ENCODE measurements at regions not wholly inside any gene's neighbourhood (a gene's known extent, or its start where the extent isn't known, plus 50 kb on each side); places are given as distances from the start of the nearest gene placed in this dataset.
A peak's percentile ranks its signal among the peaks of the same experiment; 100 is the strongest.

DNA sequence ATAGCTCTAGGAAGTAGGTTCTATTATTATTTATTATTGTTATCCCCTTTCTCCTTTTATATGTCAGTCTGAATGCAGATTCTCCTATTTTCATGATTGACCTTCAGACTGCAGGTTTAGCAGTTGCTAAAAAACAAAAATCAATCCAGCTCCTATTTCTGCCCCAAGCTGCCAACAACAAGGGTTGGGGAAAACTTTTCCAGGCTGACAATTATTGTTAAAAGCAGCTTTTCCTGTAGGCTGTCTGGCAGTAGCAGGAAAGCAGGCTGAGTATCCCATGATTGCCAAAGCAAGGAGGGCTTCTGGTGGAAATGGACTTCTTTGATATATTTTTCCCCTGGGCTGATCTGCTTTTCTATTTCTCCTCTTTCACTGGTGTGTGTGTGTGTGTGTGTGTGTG lies 78.0 kb upstream of the CTLA4 start:
- no peak for DNase-seq
- in situ Hi-C loops (cut with HindIII; ENCODE audit: low pct_ligation_motif_present, low pct_unique_long_range_greater_than_20kb, low sequenced_read_pairs), result no loop called here

- no peak for DNase-seq
- in situ Hi-C loops (cut with HindIII; ENCODE audit: low pct_ligation_motif_present, low pct_unique_long_range_greater_than_20kb, low sequenced_read_pairs), result no loop called here
These were observed 77.3 kb upstream of the CTLA4 start for GRCh38 chr2:203790134-203790852.

GRCh38 chr2:203796248-203797010 lies 71.1 kb upstream of the CTLA4 start:
- in situ Hi-C loops (cut with HindIII; ENCODE audit: low pct_ligation_motif_present, low pct_unique_long_range_greater_than_20kb, low sequenced_read_pairs), result no loop called here
- DNase-seq, result no peak

GRCh38 chr2:203797276-203797675 lies 70.3 kb upstream of the CTLA4 start:
- no peak for DNase-seq
- in situ Hi-C loops (cut with HindIII; ENCODE audit: low pct_ligation_motif_present, low pct_unique_long_range_greater_than_20kb, low sequenced_read_pairs), result no loop called here

DNA sequence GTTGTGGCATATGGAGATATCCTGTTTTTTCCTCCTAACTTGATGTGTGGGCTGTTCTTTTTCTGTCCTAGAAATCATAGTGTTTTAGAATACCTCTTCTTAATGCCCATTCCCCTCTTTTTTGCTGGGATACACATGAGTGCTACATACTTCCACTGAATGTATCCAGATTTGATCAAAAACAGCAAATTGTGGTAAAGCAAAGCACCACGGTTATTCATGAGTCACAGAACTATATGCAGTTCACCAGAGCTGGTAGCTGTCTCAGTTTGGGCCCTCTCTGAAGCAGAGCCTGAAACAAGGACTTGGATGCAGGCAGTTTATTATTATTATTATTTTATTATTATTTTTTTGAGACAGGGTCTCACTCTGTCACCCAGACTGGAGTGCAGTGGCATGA lies 69.9 kb upstream of the CTLA4 start:
- DNase-seq, result no peak
- in situ Hi-C loops (cut with HindIII; ENCODE audit: low pct_ligation_motif_present, low pct_unique_long_range_greater_than_20kb, low sequenced_read_pairs), result no loop called here

DNA sequence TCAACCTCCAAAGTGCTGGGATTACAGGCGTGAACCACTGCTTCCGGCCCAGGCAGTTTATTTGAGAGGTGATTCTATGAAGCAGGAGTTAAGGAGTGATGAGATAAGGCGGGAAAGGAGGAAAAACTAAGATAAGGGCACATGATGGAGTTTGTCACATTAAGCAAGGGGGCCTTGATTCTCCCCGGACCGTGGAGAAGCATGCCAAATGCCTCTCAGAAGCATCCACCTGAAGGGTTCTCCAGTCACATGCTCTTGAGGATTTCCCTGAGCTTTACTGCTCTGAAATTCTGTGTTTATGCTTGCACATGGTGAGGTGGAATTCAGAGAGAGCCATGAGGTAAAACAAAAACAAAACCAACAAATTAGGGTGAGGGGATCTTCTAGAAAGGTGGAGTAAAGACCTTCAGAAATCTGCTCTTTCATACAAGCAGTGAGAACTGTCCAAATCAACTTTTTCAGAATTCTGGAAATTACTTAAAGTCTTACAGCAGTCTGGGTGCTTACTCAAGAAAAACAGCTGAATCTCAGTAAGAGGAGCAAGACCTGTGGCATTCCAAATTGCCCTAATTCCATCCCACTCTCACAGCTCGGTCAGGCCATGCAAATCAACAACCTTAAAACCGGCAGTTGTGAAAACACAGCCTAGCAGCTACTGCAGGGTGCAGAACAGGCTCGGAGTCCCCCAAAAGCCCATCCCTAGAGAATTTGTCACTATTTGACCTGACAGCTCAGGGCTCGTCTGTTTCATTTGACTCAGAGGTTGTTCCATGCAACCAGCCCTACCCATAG lies 69.1 kb upstream of the CTLA4 start:
- no peak for DNase-seq
- in situ Hi-C loops (cut with HindIII; ENCODE audit: low pct_ligation_motif_present, low pct_unique_long_range_greater_than_20kb, low sequenced_read_pairs), result no loop called here

GRCh38 chr2:203799908-203800307 lies 67.7 kb upstream of the CTLA4 start:
- no peak for DNase-seq
- in situ Hi-C loops (cut with HindIII; ENCODE audit: low pct_ligation_motif_present, low pct_unique_long_range_greater_than_20kb, low sequenced_read_pairs), result no loop called here

DNA sequence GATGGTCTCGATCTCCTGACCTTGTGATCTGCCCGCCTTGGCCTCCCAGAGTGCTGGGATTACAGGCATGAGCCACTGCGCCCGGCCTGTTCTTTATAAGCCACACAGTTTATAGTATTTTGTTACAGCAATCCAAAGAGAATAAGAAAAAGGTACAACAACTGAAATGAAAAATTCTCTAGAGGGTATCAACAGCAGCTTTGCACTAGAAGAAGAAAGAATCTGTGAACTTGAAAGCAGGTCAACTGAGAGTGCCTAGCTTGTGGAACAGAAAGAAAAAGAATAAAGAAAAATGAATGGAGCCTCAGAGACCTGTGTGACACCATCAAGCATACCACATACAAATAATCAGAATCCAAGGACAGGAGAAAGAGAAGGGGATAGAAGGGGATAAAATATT lies 66.8 kb upstream of the CTLA4 start:
- in situ Hi-C loops (cut with HindIII; ENCODE audit: low pct_ligation_motif_present, low pct_unique_long_range_greater_than_20kb, low sequenced_read_pairs), result no loop called here
- no peak for DNase-seq

DNA sequence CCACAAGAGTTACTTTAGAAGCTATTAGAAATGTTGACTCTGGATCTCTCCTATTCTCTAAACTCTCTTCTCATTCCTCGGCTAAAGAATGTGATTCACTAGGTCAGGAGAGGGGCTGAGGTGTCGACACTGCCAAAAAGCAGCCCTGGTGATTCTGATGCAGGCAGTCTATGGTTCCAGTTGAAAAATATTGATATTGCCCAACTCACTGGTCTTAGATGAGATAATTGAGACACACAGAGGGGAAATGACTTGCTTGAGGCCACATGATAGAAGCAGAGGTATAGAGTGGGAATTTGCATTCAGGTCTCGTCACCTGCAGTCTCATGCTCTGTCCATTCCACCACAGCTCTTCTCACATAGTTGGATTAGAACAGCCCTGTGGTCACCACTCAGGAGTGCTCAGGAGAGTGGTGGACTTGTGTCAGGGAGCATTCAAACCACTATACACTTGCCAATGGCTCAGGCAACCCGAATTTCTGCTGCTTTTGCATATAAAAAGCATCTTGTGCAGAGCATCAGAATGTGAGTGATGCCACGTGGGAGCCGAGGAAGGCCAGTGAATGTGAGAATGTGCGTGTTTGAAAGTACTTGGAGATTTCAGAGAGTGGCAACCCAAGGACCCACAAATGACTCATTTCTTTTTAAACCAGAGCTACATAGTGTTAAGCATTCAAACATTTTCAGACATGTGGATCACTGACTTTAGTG lies 65.1 kb upstream of the CTLA4 start:
- in situ Hi-C loops (cut with HindIII; ENCODE audit: low pct_ligation_motif_present, low pct_unique_long_range_greater_than_20kb, low sequenced_read_pairs), result no loop called here
- DNase-seq, result no peak

DNA sequence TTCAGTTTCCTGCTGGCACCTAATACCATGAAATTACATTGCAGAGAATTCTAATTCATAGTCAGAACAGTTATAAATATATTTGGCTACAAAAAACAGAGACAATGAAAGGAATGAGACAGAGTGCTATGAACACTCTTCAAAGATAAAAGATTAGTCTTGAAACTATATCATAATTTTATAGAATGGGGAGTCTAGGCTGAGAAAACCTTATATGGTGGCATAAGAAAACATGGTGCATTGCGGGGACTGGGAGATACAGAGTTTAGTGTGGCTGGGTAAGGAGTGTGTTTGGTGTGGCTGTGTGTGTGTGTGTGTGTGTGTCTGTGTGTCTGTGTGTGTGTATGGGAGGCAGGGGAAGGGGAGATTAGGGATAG lies 64.5 kb upstream of the CTLA4 start:
- DNase-seq, result no peak
- in situ Hi-C loops (cut with HindIII; ENCODE audit: low pct_ligation_motif_present, low pct_unique_long_range_greater_than_20kb, low sequenced_read_pairs), result no loop called here

DNA sequence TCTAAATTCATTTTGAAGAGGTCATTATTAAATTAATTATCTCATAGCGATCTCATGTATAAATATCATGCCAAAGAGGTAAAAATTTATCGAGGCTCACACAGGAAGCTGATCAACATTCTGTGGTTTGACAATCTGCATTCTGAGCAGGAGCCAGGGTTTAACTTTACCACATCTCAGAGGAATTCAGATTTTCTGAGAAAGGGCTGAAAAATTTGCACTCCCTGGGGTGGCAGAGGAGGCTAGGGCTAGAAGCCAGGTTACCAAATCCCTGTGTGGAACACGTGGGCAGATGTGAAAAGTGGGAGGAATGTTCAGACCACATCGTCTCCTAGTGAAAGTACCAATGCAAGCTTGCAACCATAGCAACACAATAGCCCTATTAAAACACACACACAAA lies 63.5 kb upstream of the CTLA4 start:
- DNase-seq, result peak; percentile 9
- in situ Hi-C loops (cut with HindIII; ENCODE audit: low pct_ligation_motif_present, low pct_unique_long_range_greater_than_20kb, low sequenced_read_pairs), result no loop called here

DNA sequence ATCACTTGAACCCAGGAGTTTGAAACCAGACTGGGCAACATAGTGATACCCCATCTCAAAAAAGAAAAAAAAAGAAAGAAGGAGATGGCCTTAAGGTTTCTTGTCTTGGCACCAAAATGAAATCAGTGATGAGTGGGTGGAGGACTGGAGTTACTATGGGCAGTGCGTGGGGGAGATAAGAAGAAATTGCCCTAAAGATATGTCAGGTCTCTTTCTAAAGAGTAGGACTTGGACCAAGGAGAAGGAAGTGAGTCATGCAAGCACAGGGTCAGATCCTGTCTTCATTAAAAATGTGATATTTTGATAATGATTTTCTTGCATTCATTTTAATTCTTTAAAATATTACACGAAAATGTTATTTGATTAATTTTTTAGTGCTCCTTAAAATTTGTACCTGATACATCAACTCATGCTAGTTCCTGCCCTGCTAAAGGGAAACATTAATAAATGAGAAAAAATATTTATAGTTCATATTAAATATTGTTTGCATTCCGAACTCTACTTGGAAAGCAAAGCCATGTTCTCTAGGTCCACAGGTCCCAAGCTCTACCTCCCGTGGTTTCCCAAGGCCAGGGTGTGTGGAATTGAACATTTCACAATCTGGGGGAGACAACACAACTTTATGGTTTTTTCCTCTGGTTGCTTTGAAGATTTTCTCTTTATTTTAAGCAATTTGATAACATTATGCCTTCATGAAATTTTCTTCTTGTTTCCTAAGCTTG lies 62.6 kb upstream of the CTLA4 start:
- no peak for DNase-seq
- in situ Hi-C loops (cut with HindIII; ENCODE audit: low pct_ligation_motif_present, low pct_unique_long_range_greater_than_20kb, low sequenced_read_pairs), result no loop called here

DNA sequence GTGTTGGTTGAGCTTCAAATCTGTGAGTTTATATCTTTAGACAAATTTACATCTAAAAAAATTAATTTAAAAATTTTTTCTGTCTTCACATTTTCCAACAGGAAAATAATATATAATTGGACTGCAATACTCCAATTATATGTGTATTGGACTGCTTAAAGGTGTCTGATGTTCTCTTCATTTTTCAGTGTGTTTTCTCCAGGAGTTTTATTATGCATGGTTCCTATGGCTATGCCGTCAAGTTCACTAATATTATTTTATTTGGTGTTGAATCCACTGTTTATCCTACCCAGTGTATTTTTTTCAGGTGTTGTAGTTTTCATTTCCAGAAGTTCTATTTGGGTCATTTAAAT lies 62.1 kb upstream of the CTLA4 start:
- in situ Hi-C loops (cut with HindIII; ENCODE audit: low pct_ligation_motif_present, low pct_unique_long_range_greater_than_20kb, low sequenced_read_pairs), result no loop called here

GRCh38 chr2:203806761-203807160 lies 60.8 kb upstream of the CTLA4 start:
- no peak for DNase-seq
- in situ Hi-C loops (cut with HindIII; ENCODE audit: low pct_ligation_motif_present, low pct_unique_long_range_greater_than_20kb, low sequenced_read_pairs), result no loop called here

More for the DNA sequence above, 62.1 kb upstream of the CTLA4 start:
- DNase-seq, result no peak

DNA sequence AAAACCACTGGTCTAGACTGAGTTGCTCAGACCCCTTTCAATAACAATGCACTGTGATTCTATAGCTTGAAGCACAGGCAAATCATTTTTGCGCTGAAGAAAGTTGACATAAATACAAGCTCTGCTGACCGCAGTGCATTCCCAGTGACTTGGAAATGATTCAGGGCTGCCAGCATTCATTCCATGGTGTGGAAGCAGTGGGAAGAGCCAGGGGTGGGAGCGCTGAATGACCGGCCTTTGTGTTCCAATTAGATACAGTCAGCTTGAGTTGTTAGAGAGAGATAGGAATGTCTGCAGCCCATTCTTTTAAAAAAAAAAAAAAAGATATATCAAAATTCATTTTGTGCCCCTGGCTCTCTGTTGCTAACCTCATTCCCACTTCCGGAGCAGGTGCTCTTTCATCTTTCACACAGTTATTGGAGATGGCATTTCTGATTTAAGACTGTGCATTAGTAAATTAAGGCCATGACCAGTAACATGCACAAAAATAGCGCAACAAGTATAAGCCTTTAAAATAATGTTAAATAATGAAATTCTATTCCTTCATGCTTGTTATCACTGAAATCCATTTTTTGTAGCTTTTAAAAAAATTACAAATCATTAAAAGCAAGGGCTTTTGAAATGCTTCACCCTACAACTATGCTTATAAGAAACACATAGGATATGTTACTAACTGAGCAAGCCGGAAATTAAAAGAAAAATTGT lies 59.4 kb upstream of the CTLA4 start:
- in situ Hi-C loops (cut with HindIII; ENCODE audit: low pct_ligation_motif_present, low pct_unique_long_range_greater_than_20kb, low sequenced_read_pairs), result no loop called here

GRCh38 chr2:203809084-203809521 lies 58.5 kb upstream of the CTLA4 start:
- in situ Hi-C loops (cut with HindIII; ENCODE audit: low pct_ligation_motif_present, low pct_unique_long_range_greater_than_20kb, low sequenced_read_pairs), result no loop called here
- no peak for DNase-seq

More for the DNA sequence above, 59.4 kb upstream of the CTLA4 start:
- no peak for DNase-seq

DNA sequence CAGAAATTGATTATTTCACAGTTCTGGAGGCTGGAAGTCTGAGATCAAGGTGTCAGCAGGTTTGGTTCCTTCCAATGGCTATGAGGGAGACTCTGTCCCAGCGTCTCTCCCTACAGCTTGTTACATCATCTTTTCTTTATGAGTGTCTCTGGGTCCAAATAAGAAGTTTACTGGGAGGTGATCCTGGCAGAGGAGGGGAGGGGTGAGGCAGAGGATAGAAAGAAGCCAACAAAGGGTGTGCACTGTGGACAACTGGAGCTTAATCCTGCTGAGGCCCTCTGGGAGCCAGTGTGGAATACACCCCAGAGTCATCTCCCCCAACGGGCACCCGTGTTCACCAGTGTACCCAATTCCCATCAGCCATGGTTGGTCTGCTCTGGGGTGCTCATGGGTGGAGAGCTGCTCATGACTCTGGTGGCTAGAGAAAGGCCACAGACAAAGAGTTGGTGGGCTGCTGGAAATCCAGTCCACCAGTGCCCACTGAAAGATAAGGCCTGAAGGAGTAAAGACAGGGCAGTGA lies 57.5 kb upstream of the CTLA4 start:
- in situ Hi-C loops (cut with HindIII; ENCODE audit: low pct_ligation_motif_present, low pct_unique_long_range_greater_than_20kb, low sequenced_read_pairs), result no loop called here

More for the DNA sequence above, 57.5 kb upstream of the CTLA4 start:
- no peak for DNase-seq
